ENCODE measurements at regions not wholly inside any gene's neighbourhood (a gene's known extent, or its start where the extent isn't known, plus 50 kb on each side); places are given as distances from the start of the nearest gene placed in this dataset.
"Not testable (repeated sequence)": the region's sequence is repeated elsewhere in the genome, so short reads cannot be mapped to it uniquely, and the experiment has no call there.

GRCh38 chr3:177622520-177622919 lies 425.2 kb upstream of the TBL1XR1 start:
- no peaks in the 10 kb centered on the region for H3K36me3 ChIP-seq
- H3K4me3 ChIP-seq, result no peak overlapping the region
- no peak for DNase-seq (ENCODE audit: low spot score)
- H3K9me3 ChIP-seq, result no peaks in the 10 kb centered on the region
- no peaks in the 10 kb centered on the region for H3K27me3 ChIP-seq
- peaks cover 0 to 26% of the 10 kb centered on the region in 2 donors for H3K4me1 ChIP-seq
- H3K27ac ChIP-seq, result no peak overlapping the region
- TF ChIP-seq CTCF (IDR thresholded peaks at IDR 0.05), result no peak

- H3K27ac ChIP-seq, result no peak overlapping the region
- no peaks in the 10 kb centered on the region for H3K36me3 ChIP-seq
- H3K27me3 ChIP-seq, result no peaks in the 10 kb centered on the region
- H3K9me3 ChIP-seq, result no peaks in the 10 kb centered on the region
- no peak overlapping the region for H3K4me3 ChIP-seq
- DNase-seq (ENCODE audit: low spot score), result no peak
- no peak for TF ChIP-seq CTCF (IDR thresholded peaks at IDR 0.05)
- H3K4me1 ChIP-seq, result peaks cover 0 to 26% of the 10 kb centered on the region in 2 donors
Measured at GRCh38 chr3:177622982-177623617, 425.8 kb upstream of the TBL1XR1 start.

- no peak for TF ChIP-seq CTCF (IDR thresholded peaks at IDR 0.05)
- H3K27ac ChIP-seq, result no peak overlapping the region
- DNase-seq (ENCODE audit: low spot score), result no peak
- no peak overlapping the region for H3K4me3 ChIP-seq
- H3K9me3 ChIP-seq, result no peaks in the 10 kb centered on the region
- peaks cover 0 to 14% of the 10 kb centered on the region in 2 donors for H3K4me1 ChIP-seq
- no peaks in the 10 kb centered on the region for H3K36me3 ChIP-seq
- H3K27me3 ChIP-seq, result no peaks in the 10 kb centered on the region
Measured at GRCh38 chr3:177624528-177625495, 427.5 kb upstream of the TBL1XR1 start.

GRCh38 chr3:177626045-177626444 lies 428.8 kb upstream of the TBL1XR1 start:
- DNase-seq (ENCODE audit: low spot score), result no peak
- Histone ChIP-seq H3K4me1 (peaks cover 0 to 10% of the 10 kb centered on the region in 2 donors), H3K9me3 (no peaks in the 10 kb centered on the region), H3K4me3 (no peak overlapping the region), H3K36me3 (no peaks in the 10 kb centered on the region), H3K27ac (no peak overlapping the region), H3K27me3 (no peaks in the 10 kb centered on the region)
- no peak for TF ChIP-seq CTCF (IDR thresholded peaks at IDR 0.05)

- not testable (repeated sequence) for H3K27me3 ChIP-seq; H3K9me3 ChIP-seq; H3K36me3 ChIP-seq; H3K4me3 ChIP-seq; H3K4me1 ChIP-seq; H3K27ac ChIP-seq; DNase-seq (ENCODE audit: low spot score)
Measured at GRCh38 chr3:177628095-177628719, 430.9 kb upstream of the TBL1XR1 start.

GRCh38 chr3:177629276-177629675 lies 432.0 kb upstream of the TBL1XR1 start:
- Histone ChIP-seq H3K27me3 (no peaks in the 10 kb centered on the region), H3K9me3 (no peaks in the 10 kb centered on the region), H3K4me1 (no peaks in the 10 kb centered on the region), H3K36me3 (no peaks in the 10 kb centered on the region), H3K4me3 (no peak overlapping the region), H3K27ac (no peak overlapping the region)
- no peak for DNase-seq (ENCODE audit: low spot score)
- TF ChIP-seq CTCF (IDR thresholded peaks at IDR 0.05), result no peak
